OCI-LY3 (cell line): ENCODE measurements at regions not wholly inside any gene's neighbourhood (a gene's known extent, or its start where the extent isn't known, plus 50 kb on each side); places are given as distances from the start of the nearest gene placed in this dataset.

ENCODE experiments used
- CTCF ChIP-seq: fragments of 200-600, 300-600 bp; sonication (generic); IDR thresholded peaks from 2 replicates; pipeline ENCODE4 v1.5.1; 2014; ENCODE audit warnings: antibody characterized with exemption, low read length, low read depth
- EZH2phosphoT487 ChIP-seq: fragments of 200-600 bp; shearing (Covaris generic); IDR thresholded peaks from 2 replicates; pipeline ENCODE4 v1.6.1; 2018; ENCODE audit warnings: antibody characterized with exemption, mixed run types, low read depth

GRCh38 chr5:174545926-174546325, 178.5 kb upstream of the MSX2 start:
- TF ChIP-seq EZH2phosphoT487 (no peak), CTCF (no peak)
